ENCODE measurements at regions not wholly inside any gene's neighbourhood (a gene's known extent, or its start where the extent isn't known, plus 50 kb on each side); places are given as distances from the start of the nearest gene placed in this dataset.

- no peak for DNase-seq
Observed at GRCh38 chr20:40265825-40266533, 423.1 kb downstream of the MAFB start.

GRCh38 chr20:40262219-40262618 lies 426.8 kb downstream of the MAFB start:
- no peak for DNase-seq

- no peak for DNase-seq
Observed at GRCh38 chr20:40258931-40259330, 430.1 kb downstream of the MAFB start.

GRCh38 chr20:40257763-40258162 lies 431.3 kb downstream of the MAFB start:
- no peak for DNase-seq

GRCh38 chr20:40255365-40255764 lies 433.7 kb downstream of the MAFB start:
- DNase-seq = no peak

- DNase-seq = no peak
Observed at GRCh38 chr20:40254023-40254772, 434.8 kb downstream of the MAFB start.

GRCh38 chr20:40251284-40251932 lies 437.6 kb downstream of the MAFB start:
- DNase-seq = no peak

- no peak for DNase-seq
Observed at GRCh38 chr20:40249805-40250204, 439.2 kb downstream of the MAFB start.

GRCh38 chr20:40245829-40246228 lies 443.2 kb downstream of the MAFB start:
- no peak for DNase-seq

GRCh38 chr20:40244286-40244685 lies 444.8 kb downstream of the MAFB start:
- no peak for DNase-seq

- DNase-seq = no peak
Observed at GRCh38 chr20:40241596-40242343, 447.3 kb downstream of the MAFB start.

- no peak for DNase-seq
Observed at GRCh38 chr20:40238511-40238910, 450.5 kb downstream of the MAFB start.

GRCh38 chr20:40234593-40234992 lies 454.4 kb downstream of the MAFB start:
- no peak for DNase-seq

- no peak for DNase-seq
Observed at GRCh38 chr20:40233406-40233805, 455.6 kb downstream of the MAFB start.

- DNase-seq = no peak
Observed at GRCh38 chr20:40232756-40233155, 456.3 kb downstream of the MAFB start.

- DNase-seq = no peak
Observed at GRCh38 chr20:40232273-40232672, 456.8 kb downstream of the MAFB start.

- DNase-seq = no peak
Observed at GRCh38 chr20:40230486-40230885, 458.6 kb downstream of the MAFB start.

- no peak for DNase-seq
Observed at GRCh38 chr20:40225596-40225995, 463.4 kb downstream of the MAFB start.

GRCh38 chr20:40223810-40224209 lies 465.2 kb downstream of the MAFB start:
- no peak for DNase-seq

GRCh38 chr20:40218971-40219370 lies 470.1 kb downstream of the MAFB start:
- DNase-seq = no peak

GRCh38 chr20:40218316-40218969 lies 470.6 kb downstream of the MAFB start:
- DNase-seq = no peak

GRCh38 chr20:40207655-40208054 lies 481.4 kb downstream of the MAFB start:
- no peak for DNase-seq

GRCh38 chr20:40205971-40206370 lies 483.1 kb downstream of the MAFB start:
- DNase-seq = no peak

Data from NCI-H2081 (cell line).